GM18520 (cell line): ENCODE measurements at regions not wholly inside any gene's neighbourhood (a gene's known extent, or its start where the extent isn't known, plus 50 kb on each side); places are given as distances from the start of the nearest gene placed in this dataset.
"Not testable (repeated sequence)": the region's sequence is repeated elsewhere in the genome, so short reads cannot be mapped to it uniquely, and the experiment has no call there.

Experiments used
- ATAC-seq: cut with Tn5 transposase; IDR thresholded peaks from one replicate; pipeline ENCODE4 v1.9.1; 2021; ENCODE audit not compliant: unreplicated experiment

DNA sequence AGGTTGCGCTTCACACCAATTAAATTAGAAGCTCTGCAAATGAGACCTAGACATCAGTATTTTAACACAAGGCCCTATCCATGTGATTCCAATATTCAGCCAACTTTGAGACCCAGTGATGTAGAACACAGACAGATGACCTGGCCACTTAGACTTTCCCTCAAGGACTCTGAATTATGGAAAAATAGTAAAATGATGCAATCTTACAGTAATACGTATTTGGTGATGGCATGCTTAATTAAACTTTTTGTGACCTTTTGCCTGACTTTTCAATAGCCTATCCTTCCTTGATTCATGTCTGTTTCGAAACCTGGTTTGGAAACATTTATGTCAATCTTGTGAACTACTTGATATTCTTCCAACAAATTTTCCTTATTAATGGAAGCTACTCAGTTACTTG is 521.2 kb downstream of the KCNA4 start:
- ATAC-seq, result no peak

DNA sequence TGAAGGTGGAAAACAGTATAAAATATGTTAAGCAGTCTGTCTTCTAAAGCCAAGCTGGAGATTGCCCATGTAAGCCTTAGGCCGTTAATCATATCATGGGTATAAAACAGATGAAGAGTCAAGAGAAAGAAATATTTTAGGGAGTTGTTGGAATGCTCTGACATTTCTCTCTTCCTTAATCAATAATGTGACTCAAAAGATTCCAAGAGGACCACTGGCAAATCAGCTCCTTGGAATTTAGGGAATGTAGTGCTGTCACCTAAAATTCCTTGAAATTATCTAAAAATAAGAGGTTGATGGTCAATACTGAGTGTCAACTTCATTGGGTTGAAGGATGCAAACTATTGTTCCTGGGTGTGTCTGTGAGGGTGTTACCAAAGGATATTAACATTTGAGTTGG is 525.9 kb downstream of the KCNA4 start:
- no peak for ATAC-seq

GRCh38 chr11:29486301-29486700 is 530.5 kb downstream of the KCNA4 start:
- ATAC-seq, result no peak

DNA sequence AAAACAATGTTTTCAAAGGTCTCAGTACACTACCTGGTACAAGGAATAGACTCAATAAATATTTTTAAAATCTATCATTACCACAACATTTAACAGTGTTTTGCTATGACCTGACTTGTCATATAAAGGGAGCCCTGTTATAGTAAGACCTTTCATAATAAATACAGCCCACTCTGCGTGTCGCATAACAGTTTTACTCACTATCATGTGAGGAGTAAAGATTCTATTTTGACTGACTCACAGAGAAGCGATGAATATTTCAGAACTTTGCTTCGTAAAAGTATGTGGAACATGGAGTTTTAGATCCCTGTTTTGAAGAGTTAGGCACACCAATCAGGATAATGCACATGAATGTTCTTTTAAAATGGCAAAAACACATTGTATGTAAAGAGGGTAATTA is 531.2 kb downstream of the KCNA4 start:
- no peak for ATAC-seq

- no peak for ATAC-seq
These were observed 532.3 kb downstream of the KCNA4 start for GRCh38 chr11:29484548-29484947.

GRCh38 chr11:29483831-29484230 is 533.0 kb downstream of the KCNA4 start:
- ATAC-seq, result no peak

DNA sequence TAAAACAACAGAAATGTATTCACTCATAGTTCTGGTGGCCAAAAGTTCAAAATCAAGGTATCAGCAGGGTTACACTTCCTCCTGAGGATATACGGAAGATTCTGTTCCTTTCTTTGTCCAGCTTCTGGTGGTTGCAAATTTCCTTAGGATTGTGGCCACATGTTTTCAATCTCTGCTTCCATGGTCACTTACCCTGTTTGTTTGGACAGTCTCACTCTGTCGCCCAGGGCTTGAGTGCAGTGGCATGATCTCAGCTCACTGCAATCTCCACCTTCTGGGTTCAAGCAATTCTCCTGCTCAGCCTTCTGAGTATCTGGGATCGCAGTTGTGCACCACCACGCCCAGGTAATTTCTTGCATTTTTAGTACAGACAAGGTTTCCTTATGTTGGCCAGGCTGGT is 534.3 kb downstream of the KCNA4 start:
- no peak for ATAC-seq

- ATAC-seq, result no peak
These were observed 535.1 kb downstream of the KCNA4 start for GRCh38 chr11:29481738-29482137.

DNA sequence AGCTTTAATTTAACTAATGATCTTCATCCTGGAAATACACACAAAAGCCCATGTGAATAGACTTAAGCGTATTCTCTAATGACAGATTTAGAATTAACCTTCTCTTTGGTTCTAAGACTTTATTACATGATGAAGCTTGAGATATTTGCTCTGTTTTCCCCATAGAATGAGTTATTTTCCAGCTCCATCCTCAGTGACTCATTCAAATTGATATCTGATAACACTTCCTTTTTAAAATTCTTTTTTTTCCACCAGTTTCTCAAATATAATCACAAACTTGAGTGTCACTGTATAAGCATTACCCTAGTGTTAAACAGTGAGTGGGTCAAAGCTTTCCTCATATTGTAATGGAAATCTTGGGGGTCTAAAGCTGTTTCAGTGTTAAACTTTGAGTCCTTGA is 535.8 kb downstream of the KCNA4 start:
- ATAC-seq, result no peak

DNA sequence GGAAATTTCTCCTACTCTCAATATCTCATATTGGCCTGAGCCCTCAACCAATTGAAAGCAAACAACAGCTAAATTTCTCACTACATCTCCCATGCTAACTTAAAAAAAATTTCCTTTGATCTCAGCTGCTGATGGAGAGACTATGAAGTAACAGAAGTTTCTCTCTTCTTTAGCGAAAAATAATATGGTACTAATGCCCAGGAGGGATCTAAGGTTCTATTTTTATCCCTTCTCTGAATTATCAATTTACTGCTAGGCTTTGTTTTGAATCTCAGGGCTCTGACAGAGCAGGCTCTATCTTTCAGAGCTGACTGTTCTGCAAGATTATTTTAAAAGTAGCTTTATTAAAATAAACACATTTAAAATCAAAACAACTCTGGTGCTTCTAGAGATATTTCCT is 558.6 kb downstream of the KCNA4 start:
- no peak for ATAC-seq

DNA sequence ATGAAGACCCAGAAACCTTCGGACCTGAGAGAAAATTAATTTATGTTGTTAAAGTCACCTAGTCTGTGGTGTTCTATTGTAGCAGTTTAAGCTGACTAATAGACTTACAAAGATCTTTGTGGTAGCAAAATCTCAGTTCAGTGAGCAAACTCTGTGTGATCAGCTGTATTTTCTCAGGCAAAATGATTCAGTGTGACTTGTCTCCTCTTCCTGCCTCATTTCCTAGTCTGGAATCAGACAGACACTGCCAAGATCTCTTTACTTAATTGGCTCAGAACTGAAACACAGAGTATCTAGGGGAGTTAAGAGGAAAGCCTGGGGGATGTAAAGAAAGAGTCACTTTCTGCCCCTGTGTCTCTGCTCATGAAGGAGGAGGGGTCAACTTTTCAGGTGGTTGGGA is 564.7 kb downstream of the KCNA4 start:
- no peak for ATAC-seq

DNA sequence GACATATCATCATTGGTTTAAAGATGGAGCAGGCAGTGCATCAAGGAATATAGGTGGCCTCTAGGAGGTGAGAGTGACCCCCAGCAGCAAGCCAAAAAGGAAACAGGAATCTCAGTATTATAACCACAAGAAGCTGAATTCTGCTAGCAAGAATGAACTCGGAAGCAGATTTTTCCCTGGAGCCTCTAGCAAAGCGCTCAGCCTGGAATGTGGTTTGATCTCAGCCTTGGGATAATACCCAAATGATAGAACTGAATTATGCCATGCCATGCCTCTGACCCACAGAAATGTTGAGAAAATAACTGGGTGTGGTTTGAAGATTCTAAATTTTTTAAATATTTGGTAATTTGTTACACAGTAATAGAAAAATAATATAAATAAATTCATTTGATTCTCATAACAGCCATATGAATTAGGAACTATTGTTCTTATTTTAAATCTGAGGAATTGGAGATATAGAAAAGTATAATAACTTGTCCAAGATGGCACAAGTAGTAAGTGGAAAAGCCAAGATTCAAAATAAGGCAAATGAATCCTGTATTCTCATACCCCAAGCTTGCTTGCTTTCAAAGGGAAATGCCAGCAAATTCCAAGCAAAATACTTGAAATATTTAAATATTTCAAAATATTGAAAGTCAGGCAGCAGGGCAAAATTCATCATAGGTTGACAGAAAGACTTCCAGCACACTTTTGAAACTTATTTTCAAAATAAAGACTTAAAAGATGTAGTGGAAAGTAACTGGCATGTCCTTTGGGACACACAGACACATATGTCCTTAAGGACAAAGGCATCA is 567.4 kb downstream of the KCNA4 start:
- ATAC-seq, result no peak

DNA sequence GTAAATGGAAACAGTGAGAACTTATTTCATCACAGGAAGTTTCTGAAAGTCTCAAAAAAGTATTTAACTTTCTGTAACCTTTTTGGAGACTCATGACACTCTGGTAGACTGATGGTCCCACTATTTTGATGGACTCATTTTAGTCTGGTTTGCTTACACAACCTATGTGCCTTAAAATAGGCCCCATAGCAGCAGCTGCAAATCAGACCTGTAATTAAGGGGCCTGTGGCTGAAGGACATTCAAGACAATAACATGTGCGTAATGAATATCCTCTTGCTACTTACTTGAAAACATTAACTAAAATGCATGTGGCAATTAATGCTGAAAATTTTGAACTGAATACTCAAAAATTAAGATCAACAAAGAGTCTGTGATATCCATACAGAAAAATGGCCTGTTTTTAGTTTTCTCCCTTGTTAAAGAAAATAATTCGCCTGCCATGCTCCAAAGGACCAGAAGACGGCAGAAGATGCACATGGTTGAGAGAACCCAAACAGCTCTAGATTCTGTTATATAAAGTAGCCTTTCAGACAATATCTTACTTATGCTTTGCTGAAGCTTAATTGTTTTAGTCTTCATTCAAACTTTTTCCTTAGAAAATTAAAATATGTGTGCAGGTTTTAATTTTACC is 568.5 kb downstream of the KCNA4 start:
- ATAC-seq, result no peak

GRCh38 chr11:29447821-29448220 is 569.0 kb downstream of the KCNA4 start:
- ATAC-seq, result no peak

DNA sequence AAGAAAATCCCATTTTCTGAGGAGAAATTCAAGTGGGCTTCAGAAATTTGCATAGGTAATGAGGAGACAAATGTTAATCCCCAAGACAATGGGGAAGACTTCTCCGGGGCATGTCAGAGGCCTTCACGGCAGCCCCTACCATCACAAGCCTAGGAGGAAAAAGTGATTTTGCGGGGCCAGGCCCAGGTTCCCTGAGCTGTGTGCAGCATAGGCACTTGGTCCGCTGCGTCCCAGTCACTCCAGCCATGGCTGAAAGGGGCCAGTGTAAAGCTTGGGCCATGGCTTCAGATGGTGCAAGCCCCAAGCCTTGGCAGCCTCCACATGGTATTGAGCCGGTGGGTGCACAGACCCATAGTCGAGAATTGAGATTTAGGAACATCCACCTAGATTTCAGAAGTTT is 570.7 kb downstream of the KCNA4 start:
- ATAC-seq, result no peak

DNA sequence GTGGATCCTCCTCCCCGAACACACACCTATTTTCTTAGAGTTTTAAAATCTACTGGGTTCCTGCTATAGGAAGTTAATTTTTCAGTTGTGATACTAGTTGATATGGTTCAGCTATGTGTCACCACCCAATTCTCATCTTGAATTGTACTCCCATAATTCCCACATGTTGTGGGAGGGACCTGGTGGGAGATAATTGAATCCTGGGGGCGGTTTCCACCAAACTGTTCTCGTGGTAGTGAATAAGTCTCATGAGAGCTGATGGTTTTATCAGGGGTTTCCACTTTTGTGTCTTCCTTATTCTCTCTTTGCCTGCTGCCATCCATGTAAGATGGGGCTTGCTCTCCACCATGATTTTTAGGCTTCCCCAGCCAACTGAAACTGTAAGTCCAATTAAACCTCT is 571.6 kb downstream of the KCNA4 start:
- ATAC-seq, result not testable (repeated sequence)

GRCh38 chr11:29438815-29439214 is 578.0 kb downstream of the KCNA4 start:
- no peak for ATAC-seq

GRCh38 chr11:29435421-29435820 is 581.4 kb downstream of the KCNA4 start:
- no peak for ATAC-seq

DNA sequence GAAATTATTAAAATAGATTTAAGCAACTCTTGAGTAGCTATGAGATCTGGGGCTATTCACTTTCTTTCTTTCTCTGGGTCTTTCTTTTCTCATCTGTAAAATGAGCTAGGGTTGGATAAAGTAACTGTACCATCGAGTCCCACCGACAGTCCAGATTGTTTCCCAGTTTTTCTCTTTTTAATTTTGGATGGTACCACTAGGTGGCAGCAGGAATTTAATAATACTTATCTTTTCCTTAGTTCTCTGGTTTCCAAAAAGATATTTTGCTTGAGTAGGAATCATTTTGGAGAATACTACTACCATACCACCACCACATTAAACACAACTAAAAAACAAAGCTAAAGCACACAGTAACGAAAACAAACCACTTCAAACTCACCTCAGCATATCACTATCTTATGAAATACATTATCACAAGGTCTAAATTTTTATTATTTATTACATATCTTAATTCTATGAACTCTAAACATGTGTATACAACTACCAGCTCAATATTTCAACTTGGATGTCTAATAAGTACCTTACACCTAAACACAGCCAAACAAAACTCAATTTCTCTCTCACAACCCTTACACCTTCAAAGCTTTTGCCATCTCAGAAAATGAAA is 584.0 kb downstream of the KCNA4 start:
- ATAC-seq, result no peak

DNA sequence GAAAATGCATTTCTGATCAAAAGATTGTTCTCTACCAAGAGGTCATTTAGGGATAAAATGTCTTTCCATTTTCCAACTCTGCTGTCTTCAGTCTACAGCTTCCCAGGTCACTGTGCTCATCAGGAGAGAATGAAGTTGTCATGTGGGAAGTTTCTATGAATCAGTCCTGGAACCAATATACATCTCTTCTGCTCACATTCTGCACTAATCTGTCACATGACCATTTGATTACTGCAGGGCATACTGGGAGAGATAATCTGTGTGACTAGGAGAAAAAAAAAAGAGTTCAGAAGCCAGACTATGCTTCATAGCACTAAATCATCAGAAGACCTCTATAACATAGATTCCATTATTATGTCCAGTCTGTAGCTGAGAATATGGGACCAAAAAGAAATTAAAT is 611.5 kb downstream of the KCNA4 start:
- ATAC-seq, result no peak

DNA sequence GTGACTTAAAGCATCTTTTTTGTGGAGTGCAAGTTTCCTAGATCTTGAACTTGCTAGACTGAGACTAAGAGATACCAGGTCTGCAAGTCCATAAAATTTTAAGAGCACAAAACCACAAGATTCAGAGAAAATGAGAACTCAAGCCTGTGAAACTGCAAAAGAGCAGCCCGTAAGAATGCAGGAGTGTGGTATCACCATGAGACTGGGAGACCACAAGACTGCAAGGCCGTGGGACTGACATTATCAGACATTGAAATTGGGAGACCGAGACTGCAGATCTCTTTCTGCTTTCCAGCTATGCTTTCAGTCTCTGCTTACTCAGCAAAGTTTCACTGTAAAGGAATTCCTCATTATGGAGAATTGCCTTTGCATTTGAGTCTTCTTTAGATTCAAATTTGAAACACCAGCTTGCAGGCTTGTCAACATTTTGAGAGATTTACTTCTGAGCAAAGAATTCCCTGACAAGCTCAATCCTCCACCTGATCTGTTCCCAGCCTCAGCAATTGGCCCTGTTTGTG is 621.2 kb downstream of the KCNA4 start:
- ATAC-seq, result no peak

- ATAC-seq, result no peak
These were observed 627.0 kb downstream of the KCNA4 start for GRCh38 chr11:29389793-29390192.
